Osteocyte (in vitro differentiated cells): ENCODE measurements at regions not wholly inside any gene's neighbourhood (a gene's known extent, or its start where the extent isn't known, plus 50 kb on each side); places are given as distances from the start of the nearest gene placed in this dataset.
"Not testable (repeated sequence)": the region's sequence is repeated elsewhere in the genome, so short reads cannot be mapped to it uniquely, and the experiment has no call there.

Experiments used
- DNase-seq: peaks from one replicate; pipeline ENCODE4 v3.0.0; 2021; ENCODE audit warnings: mixed read lengths; ENCODE audit not compliant: unreplicated experiment; ENCODE audit errors: extremely low spot score
- H3K27ac Mint-ChIP-seq: one replicate; pipeline ENCODE4 v1.8.0; 2021; ENCODE audit warnings: mild to moderate bottlenecking, mixed read lengths; ENCODE audit not compliant: unreplicated experiment
- H3K27me3 Mint-ChIP-seq: one replicate; pipeline ENCODE4 v1.8.0; 2021; ENCODE audit warnings: mixed read lengths; ENCODE audit not compliant: unreplicated experiment
- H3K36me3 Mint-ChIP-seq: one replicate; pipeline ENCODE4 v1.8.0; 2021; ENCODE audit warnings: mixed read lengths; ENCODE audit not compliant: unreplicated experiment
- H3K4me1 Mint-ChIP-seq: one replicate; pipeline ENCODE4 v1.8.0; 2021; ENCODE audit warnings: mixed read lengths; ENCODE audit not compliant: unreplicated experiment
- H3K4me3 Mint-ChIP-seq: one replicate; pipeline ENCODE4 v1.8.0; 2021; ENCODE audit warnings: mild to moderate bottlenecking, moderate library complexity, mixed read lengths; ENCODE audit not compliant: unreplicated experiment
- H3K9me3 Mint-ChIP-seq: one replicate; pipeline ENCODE4 v1.8.0; 2021; ENCODE audit warnings: mixed read lengths; ENCODE audit not compliant: unreplicated experiment
- CTCF ChIP-seq: fragments of 200-600 bp; sonication (generic); IDR thresholded peaks from 2 replicates; pipeline ENCODE4 v1.5.0; 2021; ENCODE audit warnings: antibody characterized with exemption, mild to moderate bottlenecking, moderate library complexity

DNA sequence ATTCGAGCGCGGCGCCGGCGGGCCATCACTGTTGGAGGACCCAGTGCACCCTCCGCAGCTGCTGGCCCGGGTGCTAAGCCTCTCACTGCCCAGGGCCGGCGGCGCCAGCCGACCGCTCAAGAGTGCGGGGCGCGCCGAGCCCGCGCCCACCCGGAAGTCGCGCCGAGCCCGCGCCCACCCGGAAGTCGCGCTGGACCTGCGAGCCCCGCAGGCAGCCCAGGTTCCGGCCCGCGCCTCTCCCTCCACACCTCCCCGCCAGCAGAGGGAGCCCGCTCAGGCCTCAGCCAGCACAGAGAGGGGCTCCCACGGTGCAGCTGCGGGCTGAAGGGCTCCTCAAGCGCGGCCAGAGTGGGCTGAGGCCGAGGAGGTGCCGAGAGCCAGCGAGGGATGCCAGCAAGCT is 170.8 kb downstream of the GTF2H2C_2 start:
- not testable (repeated sequence) for H3K36me3 Mint-ChIP-seq, H3K27ac Mint-ChIP-seq, H3K9me3 Mint-ChIP-seq, H3K4me3 Mint-ChIP-seq, H3K4me1 Mint-ChIP-seq, H3K27me3 Mint-ChIP-seq
- DNase-seq = peak; percentile 57
- peak; percentile 36 for TF ChIP-seq CTCF
